Stomach (tissue), 4 donors: ENCODE measurements at regions not wholly inside any gene's neighbourhood (a gene's known extent, or its start where the extent isn't known, plus 50 kb on each side); places are given as distances from the start of the nearest gene placed in this dataset.

ENCODE experiments used
- POLR2AphosphoS5 ChIP-seq, 3 donors: sonication (generic); formaldehyde crosslinking; IDR thresholded peaks; one replicate each; pipeline ENCODE4 v1.6.1; 2016; ENCODE audit warnings: antibody characterized with exemption in 3 of 3
- TF ChIP-seq, protein P1 (sequence below), 7 experiments: fragments of 450-650 bp in 4 of 7; fragments of 200-600 bp in 3 of 7; sonication (generic) in 3 of 7; IDR thresholded peaks; one replicate each; pipeline ENCODE4 v1.5.1; 2016 to 2019; ENCODE audit warnings: antibody characterized with exemption in 7 of 7, control low read depth in 2 of 7, mild to moderate bottlenecking in 1 of 7

DNA sequence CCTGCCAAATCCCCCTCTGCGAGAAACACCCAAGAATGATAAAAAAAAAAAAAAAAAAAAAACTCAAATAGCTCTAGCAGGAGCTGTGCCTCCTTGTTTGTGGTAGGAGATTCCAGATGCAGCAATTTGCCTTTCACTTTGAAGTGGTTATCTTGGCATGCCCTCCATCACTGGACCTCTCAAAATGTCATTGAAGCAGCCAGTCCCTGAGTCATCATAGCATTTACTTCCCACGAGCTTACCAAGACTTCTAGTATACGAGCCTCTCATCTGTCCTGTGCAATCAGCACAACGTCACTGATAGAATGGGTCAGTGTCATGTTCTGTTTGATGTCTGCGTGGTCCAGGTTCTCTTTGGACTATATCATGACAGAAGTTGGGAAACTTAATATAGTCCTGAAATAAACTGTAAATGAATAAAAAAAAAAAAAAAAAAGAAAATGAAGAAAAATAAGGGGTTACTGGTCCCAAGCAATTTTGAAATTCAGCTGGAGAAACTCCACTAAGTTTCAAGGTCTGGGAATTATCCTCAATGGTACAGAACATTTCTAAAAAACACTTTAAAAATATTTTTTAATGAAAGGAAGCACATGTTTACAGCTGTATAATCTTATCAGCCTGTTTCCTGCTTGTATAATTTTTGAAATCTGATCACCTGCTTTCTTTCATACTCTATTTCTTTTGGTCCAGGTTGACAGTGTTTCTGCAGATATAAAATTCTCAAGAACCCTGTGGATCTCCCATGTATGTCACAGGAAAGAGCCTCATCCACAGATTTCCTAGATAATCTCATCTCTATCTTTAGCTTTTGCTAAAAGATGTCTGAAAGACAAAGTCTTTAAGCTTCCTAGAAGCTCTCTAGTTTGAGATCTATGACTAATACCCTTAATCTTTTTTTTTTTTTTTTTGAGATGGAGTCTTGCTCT lies 74.1 kb upstream of the EHBP1 start:
- TF ChIP-seq, protein P1, sequence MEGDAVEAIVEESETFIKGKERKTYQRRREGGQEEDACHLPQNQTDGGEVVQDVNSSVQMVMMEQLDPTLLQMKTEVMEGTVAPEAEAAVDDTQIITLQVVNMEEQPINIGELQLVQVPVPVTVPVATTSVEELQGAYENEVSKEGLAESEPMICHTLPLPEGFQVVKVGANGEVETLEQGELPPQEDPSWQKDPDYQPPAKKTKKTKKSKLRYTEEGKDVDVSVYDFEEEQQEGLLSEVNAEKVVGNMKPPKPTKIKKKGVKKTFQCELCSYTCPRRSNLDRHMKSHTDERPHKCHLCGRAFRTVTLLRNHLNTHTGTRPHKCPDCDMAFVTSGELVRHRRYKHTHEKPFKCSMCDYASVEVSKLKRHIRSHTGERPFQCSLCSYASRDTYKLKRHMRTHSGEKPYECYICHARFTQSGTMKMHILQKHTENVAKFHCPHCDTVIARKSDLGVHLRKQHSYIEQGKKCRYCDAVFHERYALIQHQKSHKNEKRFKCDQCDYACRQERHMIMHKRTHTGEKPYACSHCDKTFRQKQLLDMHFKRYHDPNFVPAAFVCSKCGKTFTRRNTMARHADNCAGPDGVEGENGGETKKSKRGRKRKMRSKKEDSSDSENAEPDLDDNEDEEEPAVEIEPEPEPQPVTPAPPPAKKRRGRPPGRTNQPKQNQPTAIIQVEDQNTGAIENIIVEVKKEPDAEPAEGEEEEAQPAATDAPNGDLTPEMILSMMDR (IDR thresholded peaks at IDR 0.05), result no peak
- no peak for TF ChIP-seq POLR2AphosphoS5 (IDR thresholded peaks at IDR 0.05)
